Stimulated activated CD8-positive, alpha-beta memory T cell treated with anti-CD3 and anti-CD28 coated beads, Interleukin-12 subunit alpha, Interleukin-12 subunit beta, amount 100 ng/mL, for 4 hours (primary cell): ENCODE measurements at regions not wholly inside any gene's neighbourhood (a gene's known extent, or its start where the extent isn't known, plus 50 kb on each side); places are given as distances from the start of the nearest gene placed in this dataset.
"Not testable (repeated sequence)": the region's sequence is repeated elsewhere in the genome, so short reads cannot be mapped to it uniquely, and the experiment has no call there.

Source experiments
- DNase-seq: peaks from one replicate; pipeline ENCODE4 v3.0.0-alpha.2; 2020; ENCODE audit warnings: low read depth

DNA sequence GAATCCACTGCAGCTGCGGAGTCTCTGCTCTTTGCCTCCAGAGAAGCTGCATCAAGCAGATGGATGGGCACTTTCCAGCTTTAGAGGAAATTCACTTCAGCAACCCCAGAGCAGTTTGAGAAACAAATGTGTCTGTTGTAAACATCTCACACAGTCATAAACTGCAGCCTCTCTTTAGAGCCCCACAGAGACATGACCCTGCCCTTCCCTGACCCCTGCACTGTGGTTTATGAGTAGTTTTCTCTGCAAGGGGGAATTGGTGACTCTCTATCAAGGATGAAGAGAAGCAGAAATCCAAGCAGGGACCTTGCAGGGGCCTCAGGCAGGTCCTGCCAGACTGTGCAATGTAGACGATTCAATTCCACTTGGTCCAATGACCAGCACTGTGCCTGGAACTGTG is 160.2 kb downstream of the SH2D4B start:
- DNase-seq = no peak

GRCh38 chr10:80699602-80700039 is 161.9 kb downstream of the SH2D4B start:
- DNase-seq = peak; percentile 27

DNA sequence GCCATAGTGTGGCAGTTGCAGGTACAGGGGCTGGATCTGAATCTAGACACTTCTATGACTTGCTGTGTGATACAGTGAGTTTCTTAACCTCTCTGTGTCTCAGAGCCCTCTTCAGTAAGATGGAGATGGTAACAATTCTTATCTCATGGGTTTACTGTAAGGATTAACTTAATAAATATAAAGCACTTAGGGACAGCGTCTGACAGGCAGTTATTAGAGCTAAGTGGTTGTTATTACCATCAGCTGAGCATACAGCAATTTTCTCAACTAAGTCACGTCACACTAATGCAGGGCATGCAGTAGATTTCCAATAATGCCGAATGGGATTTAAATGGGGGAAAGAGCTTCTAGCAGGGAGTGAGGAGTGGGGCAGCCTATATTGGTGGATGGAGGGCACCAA is 162.6 kb downstream of the SH2D4B start:
- DNase-seq = no peak

DNA sequence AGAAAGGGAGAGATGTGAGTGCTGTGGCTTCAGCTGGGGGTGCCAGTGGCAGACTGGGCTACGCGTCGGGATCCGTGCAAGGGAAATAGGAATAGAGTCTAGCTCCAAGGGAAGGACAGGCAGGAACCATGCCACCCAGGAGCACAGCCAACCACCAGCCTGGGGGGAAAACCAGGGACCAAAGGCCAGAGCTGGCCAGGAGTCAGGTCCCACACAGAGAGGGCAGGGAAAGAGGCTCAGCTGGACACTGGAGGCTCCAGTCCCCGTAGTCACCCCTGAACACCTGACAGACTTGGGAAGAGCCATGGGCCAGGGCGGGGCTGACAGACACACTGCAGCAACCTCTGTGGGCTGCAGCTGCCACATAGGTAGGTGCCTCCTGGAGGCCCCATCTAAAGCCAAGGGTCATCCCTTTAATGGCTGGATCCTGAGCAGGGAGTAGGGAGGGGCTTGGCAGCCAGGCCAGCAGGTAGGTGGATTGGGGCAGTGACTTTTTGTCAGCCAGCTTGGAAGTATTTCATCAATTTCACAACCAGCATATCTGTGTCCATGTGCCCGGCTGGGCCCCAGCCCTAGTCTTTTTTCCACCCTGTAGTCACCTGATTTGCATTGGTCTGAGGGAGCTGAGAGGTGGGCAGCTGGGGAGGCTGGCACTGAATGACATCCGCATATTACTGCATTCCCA is 163.2 kb downstream of the SH2D4B start:
- DNase-seq = no peak

DNA sequence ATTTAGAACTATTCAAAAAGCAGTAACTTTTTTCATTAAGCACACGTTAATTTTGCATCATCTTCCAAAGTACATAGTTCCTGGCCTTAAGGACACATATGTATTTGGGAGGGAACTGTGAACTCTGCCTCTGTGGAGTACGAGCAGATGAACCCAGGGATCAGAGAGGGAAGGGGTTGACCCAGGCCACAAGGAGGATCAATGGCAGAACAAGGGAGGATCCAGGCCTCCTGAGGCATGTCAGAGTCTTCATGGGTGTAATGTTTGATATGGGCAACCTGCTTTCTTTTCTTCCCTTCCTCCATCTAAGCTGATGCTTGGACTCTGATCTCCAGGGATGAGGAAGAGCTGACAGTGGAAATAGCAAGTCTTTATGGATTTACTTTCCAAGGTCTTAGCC is 164.0 kb downstream of the SH2D4B start:
- no peak for DNase-seq

- no peak for DNase-seq
Observed at GRCh38 chr10:80702143-80702542, 164.4 kb downstream of the SH2D4B start.

GRCh38 chr10:80705899-80706298 is 168.2 kb downstream of the SH2D4B start:
- DNase-seq = no peak

- no peak for DNase-seq
Observed at GRCh38 chr10:80708185-80708584, 170.5 kb downstream of the SH2D4B start.

- DNase-seq = no peak
Observed at GRCh38 chr10:80708808-80709207, 171.1 kb downstream of the SH2D4B start.

DNA sequence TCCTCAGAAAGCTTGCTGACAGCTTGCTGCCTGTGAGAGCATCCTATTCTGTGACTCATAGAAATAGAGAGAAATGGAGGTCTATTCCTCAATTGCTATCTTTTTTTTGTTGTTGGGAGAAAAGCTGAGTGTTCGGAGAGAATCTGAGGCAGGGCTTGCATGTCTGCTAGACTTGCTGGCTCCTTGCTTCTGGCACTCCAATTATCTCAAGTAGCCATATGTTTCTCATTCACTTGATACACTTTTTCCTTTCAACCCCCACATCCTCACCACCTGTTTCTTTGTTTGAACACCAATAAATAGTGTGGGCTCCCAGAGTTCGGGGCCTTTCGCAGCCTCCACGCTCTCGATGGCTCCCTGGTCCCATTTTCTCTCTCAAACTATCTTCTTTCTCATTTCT is 172.2 kb downstream of the SH2D4B start:
- no peak for DNase-seq

DNA sequence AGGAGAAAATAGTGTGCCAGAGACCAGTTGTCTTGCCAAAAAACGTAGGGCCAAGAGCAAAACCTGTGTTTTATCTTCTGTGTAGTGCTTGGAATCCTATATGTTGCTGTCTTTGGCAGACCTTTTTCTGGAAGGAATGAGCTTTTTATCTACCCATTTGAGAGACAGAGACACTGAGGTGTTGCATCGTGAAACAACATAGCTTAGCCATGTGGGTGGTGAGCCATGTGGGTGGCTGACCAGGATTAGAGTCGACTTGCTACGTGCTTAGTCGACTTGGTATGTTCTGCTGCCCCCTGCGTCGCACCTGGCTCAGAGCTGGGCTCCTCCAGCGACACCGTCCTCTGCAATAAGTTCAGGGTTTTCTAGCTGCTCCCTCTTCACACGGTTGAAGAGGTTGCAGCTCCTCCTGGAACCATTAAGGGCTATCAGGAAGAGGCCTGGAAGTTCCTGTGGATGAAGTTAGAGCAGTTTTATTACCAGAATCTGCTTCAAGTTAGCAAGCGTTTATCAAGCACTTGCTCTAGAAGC is 175.8 kb downstream of the SH2D4B start:
- no peak for DNase-seq

DNA sequence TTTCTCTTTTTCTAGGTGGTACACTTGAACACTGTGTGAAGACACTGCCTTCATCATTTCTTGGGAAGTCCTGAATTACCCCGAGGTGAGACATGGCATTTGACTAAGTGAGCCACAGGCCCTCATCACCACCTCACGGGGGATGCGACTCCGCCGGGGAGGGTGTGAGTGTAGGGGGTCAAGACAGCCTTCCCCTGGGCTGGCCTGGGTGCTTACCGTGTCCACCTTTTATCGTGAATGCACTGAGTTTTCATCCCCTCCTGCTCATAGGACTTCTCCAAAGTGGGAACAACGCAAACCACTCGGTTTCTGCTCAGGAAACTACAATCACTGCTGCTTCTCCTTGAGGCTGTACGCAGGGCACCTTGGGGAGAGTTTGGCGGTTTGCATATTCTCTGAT is 176.9 kb downstream of the SH2D4B start:
- DNase-seq = no peak

DNA sequence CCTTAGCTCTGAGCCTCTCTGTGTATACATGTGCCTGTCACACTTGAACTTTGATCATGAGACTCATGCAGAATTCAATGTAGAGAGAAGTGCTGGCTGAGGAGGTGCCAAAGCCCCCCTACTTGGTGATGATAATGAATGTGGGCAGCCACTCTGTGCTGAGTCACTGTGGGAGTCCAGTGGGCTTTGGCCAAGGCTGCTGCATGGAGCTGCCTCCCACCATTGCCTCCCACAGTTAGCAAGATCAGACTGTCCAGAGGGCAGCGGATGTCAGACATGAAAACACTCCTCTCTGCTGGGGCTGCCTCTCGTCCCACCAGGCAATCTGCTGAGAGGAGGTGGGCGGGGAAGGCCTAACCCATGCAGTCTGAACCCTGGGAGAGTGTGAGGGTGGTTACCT is 180.3 kb downstream of the SH2D4B start:
- DNase-seq = no peak

GRCh38 chr10:80719935-80720334 is 182.2 kb downstream of the SH2D4B start:
- DNase-seq = no peak

GRCh38 chr10:80720549-80720948 is 182.8 kb downstream of the SH2D4B start:
- DNase-seq = no peak

DNA sequence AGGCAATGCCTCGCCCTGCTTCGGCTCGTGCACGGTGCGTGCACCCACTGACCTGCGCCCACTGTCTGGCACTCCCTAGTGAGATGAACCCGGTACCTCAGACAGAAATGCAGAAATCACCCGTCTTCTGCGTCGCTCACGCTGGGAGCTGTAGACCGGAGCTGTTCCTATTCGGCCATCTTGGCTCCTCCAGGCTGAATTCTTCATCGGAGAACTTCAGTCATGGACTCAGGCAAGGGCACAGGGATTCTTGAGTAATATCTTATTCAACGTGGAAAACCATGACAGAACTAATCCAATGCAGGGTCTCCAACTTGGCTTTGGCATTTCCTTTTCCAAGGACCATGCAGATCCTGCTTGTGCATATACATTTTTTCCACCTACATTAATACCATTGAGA is 190.7 kb downstream of the SH2D4B start:
- not testable (repeated sequence) for DNase-seq

- no peak for DNase-seq
Observed at GRCh38 chr10:80729896-80730295, 192.2 kb downstream of the SH2D4B start.

DNA sequence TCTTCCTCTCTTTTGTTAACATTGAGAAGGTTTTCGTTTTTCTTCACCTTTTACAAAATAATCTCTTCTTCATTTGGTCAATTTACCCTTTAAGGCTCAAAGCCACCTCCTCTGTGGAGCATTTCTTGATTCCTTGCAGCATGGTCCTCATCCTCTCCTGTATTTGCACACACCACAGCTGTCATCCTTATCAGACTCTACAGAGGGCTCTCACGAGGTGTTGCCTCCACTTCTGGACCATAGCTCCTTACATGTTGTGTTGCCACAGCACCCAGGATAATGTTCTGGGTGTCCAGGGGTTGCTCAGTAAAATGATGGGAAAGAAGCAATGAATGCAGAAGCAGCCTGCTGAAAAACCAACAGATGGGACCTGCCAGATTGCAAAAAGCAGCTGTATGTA is 192.8 kb downstream of the SH2D4B start:
- DNase-seq = no peak

- DNase-seq = no peak
Observed at GRCh38 chr10:80734589-80734988, 196.9 kb downstream of the SH2D4B start.

- no peak for DNase-seq
Observed at GRCh38 chr10:80737209-80737608, 199.5 kb downstream of the SH2D4B start.

DNA sequence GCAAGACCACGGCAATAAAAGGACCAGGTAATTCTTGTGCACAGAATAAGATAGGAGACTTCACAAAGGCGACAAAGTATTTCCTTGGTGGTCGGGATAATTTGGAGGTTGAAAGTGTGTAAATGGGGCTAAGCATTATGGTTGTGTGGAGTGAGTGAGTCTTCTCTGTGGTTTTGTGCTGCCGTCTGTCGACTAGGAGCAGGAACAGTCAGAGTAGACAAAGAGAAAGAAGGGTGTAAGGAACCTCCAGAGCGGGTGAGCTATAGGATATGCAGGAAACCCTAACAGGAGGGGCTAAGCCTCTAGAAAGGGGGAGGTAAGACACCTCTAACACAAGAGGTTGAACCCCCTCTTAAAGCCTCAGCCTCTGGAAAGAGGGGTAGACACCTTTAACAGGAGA is 201.6 kb downstream of the SH2D4B start:
- DNase-seq = no peak

DNA sequence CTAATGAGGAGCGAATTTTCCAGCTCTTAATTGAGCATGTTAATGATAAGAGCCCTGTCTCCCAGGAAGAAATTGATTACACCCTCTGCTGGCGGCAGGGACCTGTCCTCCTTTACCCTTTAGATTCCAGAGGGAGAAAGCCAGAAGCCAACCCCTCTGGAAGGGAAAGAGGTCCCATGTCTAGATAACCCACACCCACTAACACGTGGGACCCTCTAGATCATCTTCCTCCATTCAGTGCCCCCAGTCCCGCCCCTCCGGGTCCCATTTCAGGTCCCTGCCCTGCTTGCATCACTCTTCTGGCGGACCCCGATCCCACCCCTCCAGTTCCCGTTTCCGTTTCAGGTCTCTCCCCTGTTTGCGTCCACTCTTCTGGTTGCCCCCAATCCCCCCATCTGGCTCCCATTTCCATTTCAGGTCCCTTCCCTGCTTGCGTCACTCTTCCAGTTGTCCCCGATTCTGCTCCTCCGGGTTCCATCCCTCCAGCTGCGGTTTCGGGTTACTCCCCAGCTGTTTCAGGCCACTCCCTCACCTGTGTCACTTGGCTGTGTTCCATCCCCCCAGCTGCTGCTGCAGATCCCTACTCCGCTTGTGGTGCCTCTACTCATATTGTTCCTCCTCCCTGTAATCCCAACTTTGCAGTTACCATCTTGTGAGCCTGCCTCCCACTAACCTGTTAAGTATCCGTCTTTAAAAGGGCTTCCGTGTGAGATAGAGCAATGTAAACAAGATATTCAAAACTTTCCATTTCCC is 202.4 kb downstream of the SH2D4B start:
- DNase-seq = no peak

DNA sequence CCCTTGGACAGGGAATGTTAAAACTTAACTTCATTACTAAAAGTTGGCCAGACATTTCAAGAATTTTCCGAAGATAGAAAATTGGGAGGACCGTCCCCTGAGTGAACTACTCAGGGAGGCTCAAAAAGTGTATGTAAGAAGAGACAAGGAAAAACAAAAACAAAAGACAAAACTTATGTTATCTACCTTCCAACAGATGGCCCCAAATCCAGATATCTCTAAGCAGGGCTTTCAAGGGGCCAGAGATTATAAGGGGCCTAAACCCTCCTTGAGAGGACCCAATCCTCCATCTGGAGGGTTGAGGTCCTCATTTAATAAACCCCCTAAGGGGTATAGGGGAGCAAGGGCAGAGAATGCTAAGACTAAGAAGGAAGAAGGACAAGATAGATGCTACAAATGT is 203.6 kb downstream of the SH2D4B start:
- no peak for DNase-seq

DNA sequence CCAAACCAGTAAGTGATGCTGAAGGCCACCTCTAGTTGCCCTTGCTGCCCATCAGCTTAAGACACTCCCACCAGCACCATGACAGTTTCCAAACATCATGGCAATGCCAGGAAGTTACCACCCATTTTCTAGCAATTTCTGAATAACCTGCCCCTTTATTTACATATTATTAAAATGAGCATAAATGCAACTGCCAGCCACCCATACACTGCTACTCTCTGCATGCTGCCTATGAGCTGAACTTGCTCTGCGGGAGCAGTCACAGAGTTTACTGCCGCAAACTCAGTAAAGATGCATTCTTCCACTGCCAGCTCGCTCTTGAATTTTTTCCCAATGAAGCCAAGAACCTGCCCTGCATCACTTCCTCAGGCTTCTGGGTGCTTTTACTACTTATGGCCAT is 212.6 kb downstream of the SH2D4B start:
- no peak for DNase-seq
